DND-41 (cell line): ENCODE measurements at regions not wholly inside any gene's neighbourhood (a gene's known extent, or its start where the extent isn't known, plus 50 kb on each side); places are given as distances from the start of the nearest gene placed in this dataset.

ENCODE experiments used
- ATAC-seq: fragments of 200-7000 bp; cut with Tn5 transposase; 3 replicates; pipeline ENCODE4 v1.9.1; 2021; ENCODE audit warnings: low read depth; ENCODE audit not compliant: insufficient read depth
- DNase-seq: peaks from one replicate; pipeline ENCODE4 v3.0.0-alpha.2; 2020
- H2AFZ ChIP-seq: 2 replicates; pipeline ENCODE4 v1.6.0; 2012; ENCODE audit warnings: low read depth, low read length
- H3K27ac ChIP-seq: 2 replicates; pipeline ENCODE4 v1.5.1; 2012; ENCODE audit warnings: low read length, inconsistent platforms
- H3K27me3 ChIP-seq: fragments of 200-600 bp; sonication (generic); 2 replicates; pipeline ENCODE4 v1.6.0; 2012; ENCODE audit warnings: low read length, mild to moderate bottlenecking, inconsistent platforms; ENCODE audit not compliant: insufficient read depth, poor library complexity
- H3K36me3 ChIP-seq: 2 replicates; pipeline ENCODE4 v1.5.1; 2012; ENCODE audit warnings: low read length, inconsistent platforms; ENCODE audit not compliant: insufficient read depth
- H3K4me1 ChIP-seq: 2 replicates; pipeline ENCODE4 v1.5.1; 2012; ENCODE audit warnings: mild to moderate bottlenecking, low read length; ENCODE audit not compliant: insufficient read depth
- H3K4me2 ChIP-seq: 2 replicates; pipeline ENCODE4 v1.6.0; 2012; ENCODE audit warnings: mild to moderate bottlenecking, moderate library complexity, low read length, inconsistent platforms; ENCODE audit not compliant: insufficient read depth
- H3K4me3 ChIP-seq, 2 experiments: fragments of 200-600 bp in 1 of 2; shearing (Covaris generic) in 1 of 2; 2 replicates each; pipeline ENCODE4 v1.5.1; 2012 to 2016; ENCODE audit warnings: inconsistent platforms in 2 of 2, low read length in 2 of 2, mild to moderate bottlenecking in 2 of 2, low read depth in 1 of 2, moderate library complexity in 1 of 2
- H3K79me2 ChIP-seq: 2 replicates; pipeline ENCODE4 v1.6.0; 2012; ENCODE audit warnings: low read length, inconsistent platforms; ENCODE audit not compliant: insufficient read depth
- H3K9ac ChIP-seq: 2 replicates; pipeline ENCODE4 v1.6.0; 2012; ENCODE audit warnings: low read depth, mild to moderate bottlenecking, inconsistent platforms, low read length, moderate library complexity
- H3K9me3 ChIP-seq: 2 replicates; pipeline ENCODE4 v1.5.1; 2012; ENCODE audit warnings: low read length, moderate library complexity, mild to moderate bottlenecking, inconsistent platforms; ENCODE audit not compliant: insufficient read depth, severe bottlenecking
- H4K20me1 ChIP-seq: 2 replicates; pipeline ENCODE4 v1.6.0; 2012; ENCODE audit warnings: low read length; ENCODE audit not compliant: insufficient read depth
- EZH2 ChIP-seq: IDR thresholded peaks from 3 replicates; pipeline ENCODE4 v1.6.1; 2012; ENCODE audit warnings: borderline replicate concordance, low read depth, mild to moderate bottlenecking, moderate library complexity, low read length, inconsistent platforms; ENCODE audit not compliant: severe bottlenecking
- TF ChIP-seq, protein P1 (sequence below): IDR thresholded peaks from 2 replicates; pipeline ENCODE4 v1.5.1; 2012; ENCODE audit warnings: borderline replicate concordance, low read length, moderate library complexity, mild to moderate bottlenecking; ENCODE audit not compliant: poor library complexity, severe bottlenecking; ENCODE audit errors: extremely low read depth

DNA sequence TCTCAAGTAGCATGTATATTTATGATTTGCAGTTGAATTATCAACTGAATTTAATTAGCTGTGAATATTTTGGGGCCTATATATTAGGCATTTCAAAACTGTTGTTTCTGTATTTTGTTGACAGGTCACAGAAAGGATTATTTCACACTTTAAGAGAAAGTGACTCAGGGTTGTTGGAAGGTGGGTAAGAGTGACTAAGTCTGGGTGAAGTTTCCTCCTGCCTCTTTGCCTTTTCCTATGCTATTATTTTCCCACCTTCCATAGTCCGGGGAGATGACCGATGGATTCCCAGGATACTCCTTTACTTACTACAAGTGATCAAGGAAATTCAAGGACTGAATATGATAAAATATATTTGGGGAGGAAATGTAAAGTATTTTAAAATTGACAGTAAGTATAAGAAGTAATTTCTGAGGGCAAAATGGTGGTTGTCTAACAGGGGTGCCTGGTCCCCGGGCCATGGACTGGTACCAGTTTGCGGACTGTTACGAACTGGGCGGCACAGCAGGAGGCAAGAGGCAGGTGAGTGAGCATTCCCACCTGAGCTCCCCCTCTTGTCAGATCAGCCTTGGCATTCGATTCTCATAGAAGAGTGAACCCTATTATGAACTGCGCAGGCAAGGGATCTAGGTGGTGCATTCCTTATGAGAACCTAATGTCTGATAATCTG lies 175.5 kb upstream of the GPRIN3 start:
- Histone ChIP-seq H2AFZ (no peak overlapping the region), H3K4me3 (no peak overlapping the region), H3K27ac (no peak overlapping the region), H3K4me2 (no peak overlapping the region), H3K4me1 (no peaks in the 10 kb centered on the region), H3K9ac (no peak overlapping the region), H3K36me3 (no peaks in the 10 kb centered on the region), H4K20me1 (no peaks in the 10 kb centered on the region), H3K9me3 (no peaks in the 10 kb centered on the region), H3K79me2 (no peaks in the 10 kb centered on the region), H3K27me3 (no peaks in the 10 kb centered on the region)
- ATAC-seq (no peak), DNase-seq (no peak)
- TF ChIP-seq, protein P1, sequence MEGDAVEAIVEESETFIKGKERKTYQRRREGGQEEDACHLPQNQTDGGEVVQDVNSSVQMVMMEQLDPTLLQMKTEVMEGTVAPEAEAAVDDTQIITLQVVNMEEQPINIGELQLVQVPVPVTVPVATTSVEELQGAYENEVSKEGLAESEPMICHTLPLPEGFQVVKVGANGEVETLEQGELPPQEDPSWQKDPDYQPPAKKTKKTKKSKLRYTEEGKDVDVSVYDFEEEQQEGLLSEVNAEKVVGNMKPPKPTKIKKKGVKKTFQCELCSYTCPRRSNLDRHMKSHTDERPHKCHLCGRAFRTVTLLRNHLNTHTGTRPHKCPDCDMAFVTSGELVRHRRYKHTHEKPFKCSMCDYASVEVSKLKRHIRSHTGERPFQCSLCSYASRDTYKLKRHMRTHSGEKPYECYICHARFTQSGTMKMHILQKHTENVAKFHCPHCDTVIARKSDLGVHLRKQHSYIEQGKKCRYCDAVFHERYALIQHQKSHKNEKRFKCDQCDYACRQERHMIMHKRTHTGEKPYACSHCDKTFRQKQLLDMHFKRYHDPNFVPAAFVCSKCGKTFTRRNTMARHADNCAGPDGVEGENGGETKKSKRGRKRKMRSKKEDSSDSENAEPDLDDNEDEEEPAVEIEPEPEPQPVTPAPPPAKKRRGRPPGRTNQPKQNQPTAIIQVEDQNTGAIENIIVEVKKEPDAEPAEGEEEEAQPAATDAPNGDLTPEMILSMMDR = no peak
- no peak for TF ChIP-seq EZH2

DNA sequence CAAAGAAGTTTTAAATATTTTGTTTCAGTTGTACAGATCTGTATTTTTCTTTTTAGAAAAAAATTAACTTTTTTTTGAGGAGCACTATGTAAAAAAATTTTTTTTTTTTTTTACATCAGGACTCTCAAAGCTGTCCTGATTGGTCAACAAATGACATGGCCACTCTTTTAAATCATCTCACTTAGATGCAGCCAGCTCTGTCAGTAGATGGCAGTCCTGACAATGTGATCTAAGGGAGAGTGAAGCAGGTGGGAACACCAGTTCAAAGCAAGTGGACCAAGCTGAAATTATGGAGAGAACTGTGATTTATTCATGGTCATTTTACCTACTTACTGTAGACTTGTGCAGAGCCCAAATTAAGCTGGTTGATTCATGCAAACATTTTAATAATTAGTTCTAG lies 174.7 kb upstream of the GPRIN3 start:
- Histone ChIP-seq H3K4me3 (no peak overlapping the region), H3K4me1 (no peaks in the 10 kb centered on the region), H3K79me2 (no peaks in the 10 kb centered on the region), H3K36me3 (no peaks in the 10 kb centered on the region), H3K9ac (no peak overlapping the region), H2AFZ (no peak overlapping the region), H4K20me1 (no peaks in the 10 kb centered on the region), H3K27ac (no peak overlapping the region), H3K9me3 (no peaks in the 10 kb centered on the region), H3K4me2 (no peak overlapping the region), H3K27me3 (no peaks in the 10 kb centered on the region)
- TF ChIP-seq EZH2 = no peak
- TF ChIP-seq, protein P1 = peak; percentile 60
- DNase-seq (peak; percentile 16), ATAC-seq (peak; percentile 84)

GRCh38 chr4:89469930-89470375 lies 162.4 kb upstream of the GPRIN3 start:
- Histone ChIP-seq H4K20me1 (no peaks in the 10 kb centered on the region), H3K9me3 (no peaks in the 10 kb centered on the region), H3K4me3 (no peak overlapping the region), H3K79me2 (no peaks in the 10 kb centered on the region), H3K4me1 (no peaks in the 10 kb centered on the region), H3K27ac (no peak overlapping the region), H3K36me3 (no peaks in the 10 kb centered on the region), H3K27me3 (no peaks in the 10 kb centered on the region), H3K4me2 (no peak overlapping the region), H2AFZ (no peak overlapping the region), H3K9ac (no peak overlapping the region)
- DNase-seq = no peak
- no peak for ATAC-seq
- TF ChIP-seq, protein P1 = no peak
- TF ChIP-seq EZH2 = no peak
